IPS-18a (cell line): ENCODE measurements at regions not wholly inside any gene's neighbourhood (a gene's known extent, or its start where the extent isn't known, plus 50 kb on each side); places are given as distances from the start of the nearest gene placed in this dataset.

Experiments used
- H3K27ac ChIP-seq: one replicate; pipeline ENCODE4 v1.5.1; 2013; ENCODE audit warnings: low read length
- H3K27me3 ChIP-seq: one replicate; pipeline ENCODE4 v1.6.1; 2013; ENCODE audit warnings: mild to moderate bottlenecking, low read length; ENCODE audit not compliant: control insufficient read depth, insufficient read depth
- H3K36me3 ChIP-seq: one replicate; pipeline ENCODE4 v1.6.1; 2013; ENCODE audit warnings: low read depth, low read length; ENCODE audit not compliant: control insufficient read depth
- H3K4me1 ChIP-seq: one replicate; pipeline ENCODE4 v1.6.1; 2013; ENCODE audit warnings: low read depth, low read length; ENCODE audit not compliant: control insufficient read depth
- H3K4me3 ChIP-seq: one replicate; pipeline ENCODE4 v1.5.1; 2013; ENCODE audit warnings: low read length
- H3K9ac ChIP-seq: one replicate; pipeline ENCODE4 v1.6.1; 2013; ENCODE audit warnings: mild to moderate bottlenecking, low read length, moderate library complexity
- H3K9me3 ChIP-seq: one replicate; pipeline ENCODE4 v1.6.1; 2013; ENCODE audit warnings: low read depth, low read length; ENCODE audit not compliant: control insufficient read depth

- H3K4me1 ChIP-seq = peaks cover 22% of the 10 kb centered on the region
- H3K9ac ChIP-seq = no peak overlapping the region
- no peaks in the 10 kb centered on the region for H3K36me3 ChIP-seq
- no peaks in the 10 kb centered on the region for H3K9me3 ChIP-seq
- H3K27ac ChIP-seq = no peak overlapping the region
- no peaks in the 10 kb centered on the region for H3K27me3 ChIP-seq
- H3K4me3 ChIP-seq = no peak overlapping the region
Measured at GRCh38 chr15:47411733-47412132, 305.6 kb upstream of the SEMA6D start.

- no peak overlapping the region for H3K27ac ChIP-seq
Measured at GRCh38 chr15:47412136-47412535, 305.2 kb upstream of the SEMA6D start.

GRCh38 chr15:47412802-47413201, 304.5 kb upstream of the SEMA6D start:
- Histone ChIP-seq H3K4me1 (peaks cover 15% of the 10 kb centered on the region), H3K9me3 (no peaks in the 10 kb centered on the region), H3K27me3 (no peaks in the 10 kb centered on the region), H3K27ac (no peak overlapping the region), H3K9ac (no peak overlapping the region), H3K4me3 (no peak overlapping the region), H3K36me3 (no peaks in the 10 kb centered on the region)

More at GRCh38 chr15:47412136-47412535, 305.2 kb upstream of the SEMA6D start:
- no peaks in the 10 kb centered on the region for H3K27me3 ChIP-seq
- no peaks in the 10 kb centered on the region for H3K36me3 ChIP-seq
- no peaks in the 10 kb centered on the region for H3K9me3 ChIP-seq
- H3K9ac ChIP-seq = no peak overlapping the region
- H3K4me3 ChIP-seq = no peak overlapping the region
- peaks cover 20% of the 10 kb centered on the region for H3K4me1 ChIP-seq

GRCh38 chr15:47414207-47414606, 303.1 kb upstream of the SEMA6D start:
- Histone ChIP-seq H3K4me1 (peaks cover 12% of the 10 kb centered on the region), H3K27ac (no peak overlapping the region), H3K9me3 (no peaks in the 10 kb centered on the region), H3K36me3 (no peaks in the 10 kb centered on the region), H3K27me3 (no peaks in the 10 kb centered on the region), H3K4me3 (no peak overlapping the region), H3K9ac (no peak overlapping the region)

- H3K27ac ChIP-seq = no peak overlapping the region
- peaks cover 10% of the 10 kb centered on the region for H3K4me1 ChIP-seq
- no peak overlapping the region for H3K9ac ChIP-seq
Measured at GRCh38 chr15:47415539-47415971, 301.8 kb upstream of the SEMA6D start.

GRCh38 chr15:47422881-47423665, 294.2 kb upstream of the SEMA6D start:
- no peaks in the 10 kb centered on the region for H3K27me3 ChIP-seq
- no peak overlapping the region for H3K9ac ChIP-seq
- no peaks in the 10 kb centered on the region for H3K36me3 ChIP-seq

More at GRCh38 chr15:47415539-47415971, 301.8 kb upstream of the SEMA6D start:
- Histone ChIP-seq H3K4me3 (no peak overlapping the region), H3K36me3 (no peaks in the 10 kb centered on the region), H3K9me3 (no peaks in the 10 kb centered on the region), H3K27me3 (no peaks in the 10 kb centered on the region)

GRCh38 chr15:47427463-47427862, 289.8 kb upstream of the SEMA6D start:
- Histone ChIP-seq H3K36me3 (no peaks in the 10 kb centered on the region), H3K9ac (no peak overlapping the region), H3K4me1 (no peaks in the 10 kb centered on the region), H3K27me3 (no peaks in the 10 kb centered on the region), H3K4me3 (no peak overlapping the region), H3K27ac (no peak overlapping the region), H3K9me3 (no peaks in the 10 kb centered on the region)

More at GRCh38 chr15:47422881-47423665, 294.2 kb upstream of the SEMA6D start:
- Histone ChIP-seq H3K4me3 (no peak overlapping the region), H3K4me1 (no peaks in the 10 kb centered on the region), H3K9me3 (no peaks in the 10 kb centered on the region), H3K27ac (no peak overlapping the region)

- Histone ChIP-seq H3K4me3 (no peak overlapping the region), H3K36me3 (no peaks in the 10 kb centered on the region), H3K9ac (no peak overlapping the region), H3K27me3 (no peaks in the 10 kb centered on the region), H3K4me1 (no peaks in the 10 kb centered on the region), H3K9me3 (no peaks in the 10 kb centered on the region), H3K27ac (no peak overlapping the region)
Measured at GRCh38 chr15:47429376-47429775, 287.9 kb upstream of the SEMA6D start.

- no peak overlapping the region for H3K9ac ChIP-seq
- H3K4me1 ChIP-seq = no peaks in the 10 kb centered on the region
- no peaks in the 10 kb centered on the region for H3K27me3 ChIP-seq
- H3K9me3 ChIP-seq = no peaks in the 10 kb centered on the region
- no peak overlapping the region for H3K4me3 ChIP-seq
- H3K36me3 ChIP-seq = no peaks in the 10 kb centered on the region
- H3K27ac ChIP-seq = no peak overlapping the region
Measured at GRCh38 chr15:47431501-47431900, 285.8 kb upstream of the SEMA6D start.

GRCh38 chr15:47432826-47433225, 284.5 kb upstream of the SEMA6D start:
- H3K9me3 ChIP-seq = no peaks in the 10 kb centered on the region
- H3K4me3 ChIP-seq = no peak overlapping the region
- H3K27me3 ChIP-seq = no peaks in the 10 kb centered on the region
- H3K36me3 ChIP-seq = no peaks in the 10 kb centered on the region
- H3K9ac ChIP-seq = no peak overlapping the region
- no peaks in the 10 kb centered on the region for H3K4me1 ChIP-seq
- no peak overlapping the region for H3K27ac ChIP-seq

GRCh38 chr15:47434596-47434995, 282.7 kb upstream of the SEMA6D start:
- no peak overlapping the region for H3K9ac ChIP-seq
- H3K4me1 ChIP-seq = no peaks in the 10 kb centered on the region
- H3K9me3 ChIP-seq = no peaks in the 10 kb centered on the region
- H3K27ac ChIP-seq = no peak overlapping the region
- no peak overlapping the region for H3K4me3 ChIP-seq
- H3K36me3 ChIP-seq = no peaks in the 10 kb centered on the region
- no peaks in the 10 kb centered on the region for H3K27me3 ChIP-seq

GRCh38 chr15:47437491-47437890, 279.8 kb upstream of the SEMA6D start:
- Histone ChIP-seq H3K4me3 (no peak overlapping the region), H3K36me3 (no peaks in the 10 kb centered on the region), H3K9ac (no peak overlapping the region), H3K9me3 (no peaks in the 10 kb centered on the region), H3K27me3 (no peaks in the 10 kb centered on the region), H3K27ac (no peak overlapping the region), H3K4me1 (peaks cover 2% of the 10 kb centered on the region)
